Loucy (cell line): ENCODE measurements at regions not wholly inside any gene's neighbourhood (a gene's known extent, or its start where the extent isn't known, plus 50 kb on each side); places are given as distances from the start of the nearest gene placed in this dataset.

ENCODE experiments used
- H2AFZ ChIP-seq: fragments of 200-600 bp; sonication (generic); 2 replicates; pipeline ENCODE4 v1.6.0; 2016; ENCODE audit warnings: antibody characterized with exemption, mild to moderate bottlenecking, low read length, moderate library complexity
- H3F3A ChIP-seq: fragments of 200-600 bp; 2 replicates; pipeline ENCODE4 v1.6.0; 2016; ENCODE audit warnings: antibody characterized with exemption, low read depth, mild to moderate bottlenecking
- H3K27me3 ChIP-seq: fragments of 200-600 bp; sonication (generic); 2 replicates; pipeline ENCODE4 v1.6.1; 2014; ENCODE audit warnings: low read length, mild to moderate bottlenecking; ENCODE audit not compliant: insufficient read depth, poor library complexity, severe bottlenecking
- H3K36me3 ChIP-seq: fragments of 200-600 bp; sonication (generic); 2 replicates; pipeline ENCODE4 v1.6.1; 2016; ENCODE audit warnings: low read length; ENCODE audit not compliant: insufficient read depth
- H3K4me1 ChIP-seq: fragments of 200-600 bp; sonication (generic); 2 replicates; pipeline ENCODE4 v1.5.1; 2014; ENCODE audit warnings: low read length, mild to moderate bottlenecking; ENCODE audit not compliant: insufficient read depth, poor library complexity, severe bottlenecking
- H3K4me2 ChIP-seq: fragments of 200-600 bp; sonication (generic); 2 replicates; pipeline ENCODE4 v1.6.0; 2014; ENCODE audit warnings: antibody characterized with exemption, low read length, low read depth, mild to moderate bottlenecking; ENCODE audit not compliant: poor library complexity, severe bottlenecking
- H3K4me3 ChIP-seq: fragments of 200-600 bp; sonication (generic); 2 replicates; pipeline ENCODE4 v1.5.1; 2014; ENCODE audit warnings: low read length, mild to moderate bottlenecking, mixed read lengths; ENCODE audit not compliant: poor library complexity, severe bottlenecking
- H3K79me2 ChIP-seq: fragments of 200-600 bp; sonication (generic); 2 replicates; pipeline ENCODE4 v1.6.1; 2014; ENCODE audit warnings: low read length; ENCODE audit not compliant: insufficient read depth
- H3K9ac ChIP-seq: fragments of 200-600 bp; sonication (generic); 2 replicates; pipeline ENCODE4 v1.6.0; 2014; ENCODE audit warnings: mild to moderate bottlenecking, low read depth, low read length, moderate library complexity; ENCODE audit not compliant: poor library complexity, severe bottlenecking
- H3K9me2 ChIP-seq: fragments of 200-600 bp; sonication (generic); replicated peaks from 2 replicates; pipeline ENCODE4 v1.6.1; 2016; ENCODE audit warnings: low read depth, low read length, mixed read lengths
- H3K9me3 ChIP-seq: fragments of 200-600 bp; sonication (generic); 2 replicates; pipeline ENCODE4 v1.6.1; 2014; ENCODE audit warnings: mild to moderate bottlenecking, antibody characterized with exemption, low read length, low read depth; ENCODE audit not compliant: insufficient read depth
- H4K20me1 ChIP-seq: fragments of 200-600 bp; sonication (generic); 2 replicates; pipeline ENCODE4 v1.6.0; 2014; ENCODE audit warnings: antibody characterized with exemption, low read length, mild to moderate bottlenecking; ENCODE audit not compliant: insufficient read depth, poor library complexity, severe bottlenecking
- EZH2phosphoT487 ChIP-seq: fragments of 200-600 bp; IDR thresholded peaks from 2 replicates; pipeline ENCODE4 v1.6.1; 2018; ENCODE audit warnings: antibody characterized with exemption, mild to moderate bottlenecking, moderate library complexity, borderline replicate concordance
- TF ChIP-seq, protein P1 (sequence below): fragments of 200-600 bp; sonication (generic); conservative IDR thresholded peaks from 2 replicates; pipeline ENCODE4 v1.5.1; 2014; ENCODE audit warnings: mild to moderate bottlenecking, antibody characterized with exemption, low read length

DNA sequence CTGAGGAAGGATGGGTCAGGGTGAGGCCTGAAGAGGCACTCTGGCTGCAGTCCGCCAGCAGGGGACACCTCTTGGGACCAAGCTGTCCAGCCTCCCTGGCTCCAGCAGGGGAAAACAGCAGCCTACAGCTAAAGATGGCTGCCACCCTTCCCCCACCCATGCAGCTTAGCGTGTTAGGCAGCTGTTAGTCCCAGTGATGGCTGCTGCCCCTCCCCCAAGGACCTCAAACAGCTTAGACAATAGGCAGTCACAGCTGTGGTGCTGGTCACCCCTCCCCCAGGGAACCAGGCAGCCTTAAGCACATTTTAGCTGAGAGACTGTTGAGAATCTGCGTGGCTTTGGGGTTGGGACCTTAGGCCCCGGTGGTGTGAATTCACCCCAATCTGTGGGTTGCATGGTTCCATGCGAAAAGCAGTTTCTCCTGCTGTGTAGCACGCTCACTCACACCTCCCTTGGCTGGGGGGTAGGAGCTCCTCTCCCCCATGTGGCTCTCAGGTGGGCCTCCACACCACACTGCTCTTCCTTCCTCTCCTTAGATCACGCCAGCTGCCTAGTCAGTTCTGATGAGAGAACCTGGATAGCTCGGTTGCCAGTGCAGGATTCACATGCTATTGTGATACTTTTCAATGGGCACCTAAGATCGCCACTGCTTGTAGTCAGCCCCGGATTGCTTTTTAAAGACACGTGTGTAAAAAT is 140.5 kb upstream of the CADPS start:
- H3K9ac ChIP-seq, result no peak overlapping the region
- TF ChIP-seq EZH2phosphoT487, result no peak
- TF ChIP-seq, protein P1, sequence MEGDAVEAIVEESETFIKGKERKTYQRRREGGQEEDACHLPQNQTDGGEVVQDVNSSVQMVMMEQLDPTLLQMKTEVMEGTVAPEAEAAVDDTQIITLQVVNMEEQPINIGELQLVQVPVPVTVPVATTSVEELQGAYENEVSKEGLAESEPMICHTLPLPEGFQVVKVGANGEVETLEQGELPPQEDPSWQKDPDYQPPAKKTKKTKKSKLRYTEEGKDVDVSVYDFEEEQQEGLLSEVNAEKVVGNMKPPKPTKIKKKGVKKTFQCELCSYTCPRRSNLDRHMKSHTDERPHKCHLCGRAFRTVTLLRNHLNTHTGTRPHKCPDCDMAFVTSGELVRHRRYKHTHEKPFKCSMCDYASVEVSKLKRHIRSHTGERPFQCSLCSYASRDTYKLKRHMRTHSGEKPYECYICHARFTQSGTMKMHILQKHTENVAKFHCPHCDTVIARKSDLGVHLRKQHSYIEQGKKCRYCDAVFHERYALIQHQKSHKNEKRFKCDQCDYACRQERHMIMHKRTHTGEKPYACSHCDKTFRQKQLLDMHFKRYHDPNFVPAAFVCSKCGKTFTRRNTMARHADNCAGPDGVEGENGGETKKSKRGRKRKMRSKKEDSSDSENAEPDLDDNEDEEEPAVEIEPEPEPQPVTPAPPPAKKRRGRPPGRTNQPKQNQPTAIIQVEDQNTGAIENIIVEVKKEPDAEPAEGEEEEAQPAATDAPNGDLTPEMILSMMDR, result no peak
- no peak overlapping the region for H2AFZ ChIP-seq
- no peaks in the 10 kb centered on the region for H4K20me1 ChIP-seq
- H3K4me3 ChIP-seq, result no peak overlapping the region
- no peaks in the 10 kb centered on the region for H3K27me3 ChIP-seq
- no peaks in the 10 kb centered on the region for H3K79me2 ChIP-seq
- no peak overlapping the region for H3K4me2 ChIP-seq
- H3K4me1 ChIP-seq, result no peaks in the 10 kb centered on the region
- no peaks in the 10 kb centered on the region for H3F3A ChIP-seq
- no peaks in the 10 kb centered on the region for H3K9me2 ChIP-seq
- no peaks in the 10 kb centered on the region for H3K36me3 ChIP-seq
- H3K9me3 ChIP-seq, result no peaks in the 10 kb centered on the region

DNA sequence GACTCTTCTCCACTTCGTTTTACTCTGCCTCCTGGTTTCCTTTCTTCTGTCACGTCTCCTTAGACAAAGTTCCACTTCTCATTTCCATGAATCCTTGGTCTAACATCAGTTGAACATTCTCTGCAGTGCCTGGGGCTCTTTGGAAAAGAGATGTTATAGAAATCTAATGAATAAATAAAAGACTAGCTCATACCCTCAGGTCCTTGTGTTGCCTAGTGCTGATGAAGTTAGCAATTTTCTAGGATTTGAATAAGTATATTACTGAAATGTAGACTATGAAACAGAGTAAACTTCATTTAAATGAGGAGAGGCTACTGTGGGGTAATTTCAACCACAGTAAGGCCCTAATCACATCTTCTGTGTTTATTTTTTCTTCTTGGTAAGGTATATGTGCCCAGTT is 146.9 kb upstream of the CADPS start:
- Histone ChIP-seq H3K79me2 (no peaks in the 10 kb centered on the region), H2AFZ (no peak overlapping the region), H3K4me3 (no peak overlapping the region), H3K4me1 (no peaks in the 10 kb centered on the region), H3K9me2 (no peaks in the 10 kb centered on the region), H3K9me3 (no peaks in the 10 kb centered on the region), H3K4me2 (no peak overlapping the region), H4K20me1 (no peaks in the 10 kb centered on the region), H3K36me3 (no peaks in the 10 kb centered on the region), H3F3A (no peaks in the 10 kb centered on the region), H3K9ac (no peak overlapping the region), H3K27me3 (no peaks in the 10 kb centered on the region)
- TF ChIP-seq, protein P1, result no peak
- no peak for TF ChIP-seq EZH2phosphoT487

- no peak for TF ChIP-seq EZH2phosphoT487
- TF ChIP-seq, protein P1, result no peak
- H3K9me2 ChIP-seq, result no peaks in the 10 kb centered on the region
- H3K4me1 ChIP-seq, result no peaks in the 10 kb centered on the region
- no peak overlapping the region for H3K9ac ChIP-seq
- H3K4me3 ChIP-seq, result no peak overlapping the region
- H3K9me3 ChIP-seq, result no peaks in the 10 kb centered on the region
- H2AFZ ChIP-seq, result no peak overlapping the region
- H4K20me1 ChIP-seq, result no peaks in the 10 kb centered on the region
- no peaks in the 10 kb centered on the region for H3F3A ChIP-seq
- H3K4me2 ChIP-seq, result no peak overlapping the region
- H3K27me3 ChIP-seq, result no peaks in the 10 kb centered on the region
- no peaks in the 10 kb centered on the region for H3K79me2 ChIP-seq
- no peaks in the 10 kb centered on the region for H3K36me3 ChIP-seq
These were observed 151.5 kb upstream of the CADPS start for GRCh38 chr3:63026722-63027121.
